ENCODE measurements at regions not wholly inside any gene's neighbourhood (a gene's known extent, or its start where the extent isn't known, plus 50 kb on each side); places are given as distances from the start of the nearest gene placed in this dataset.

GRCh38 chr11:62073061-62073460, 50.8 kb upstream of the INCENP start:
- Histone ChIP-seq H3K27me3 (ENCODE audit: insufficient read depth, low read length) (no peaks in the 10 kb centered on the region), H3K36me3 (ENCODE audit: insufficient read depth, low read length) (no peaks in the 10 kb centered on the region), H3K9me3 (ENCODE audit: insufficient read depth, low read depth, low read length) (no peaks in the 10 kb centered on the region), H3K27ac (ENCODE audit: low read depth, low read length) (no peak overlapping the region), H3K4me1 (ENCODE audit: insufficient read depth, low read length) (no peaks in the 10 kb centered on the region), H3K4me3 (ENCODE audit: low read length) (no peak overlapping the region), H3K9ac (ENCODE audit: low read depth, low read length) (no peak overlapping the region)
- 94% methylated on average over 4 of the region's 4 CpGs for WGBS

- Histone ChIP-seq H3K27me3 (ENCODE audit: insufficient read depth, low read length) (no peaks in the 10 kb centered on the region), H3K36me3 (ENCODE audit: insufficient read depth, low read length) (no peaks in the 10 kb centered on the region), H3K27ac (ENCODE audit: low read depth, low read length) (no peak overlapping the region), H3K4me1 (ENCODE audit: insufficient read depth, low read length) (no peaks in the 10 kb centered on the region), H3K9me3 (ENCODE audit: insufficient read depth, low read depth, low read length) (no peaks in the 10 kb centered on the region), H3K9ac (ENCODE audit: low read depth, low read length) (no peak overlapping the region), H3K4me3 (ENCODE audit: low read length) (no peak overlapping the region)
- WGBS, result 91% methylated on average over 2 of the region's 3 CpGs
Observed at GRCh38 chr11:62071408-62071807, 52.4 kb upstream of the INCENP start.

- 77% methylated on average over 15 of the region's 15 CpGs for WGBS
Observed at GRCh38 chr11:62069986-62070919, 53.6 kb upstream of the INCENP start.

GRCh38 chr11:62069374-62069773, 54.4 kb upstream of the INCENP start:
- 87% methylated on average over 8 of the region's 8 CpGs for WGBS
- Histone ChIP-seq H3K27me3 (ENCODE audit: insufficient read depth, low read length) (no peaks in the 10 kb centered on the region), H3K4me1 (ENCODE audit: insufficient read depth, low read length) (no peaks in the 10 kb centered on the region), H3K9me3 (ENCODE audit: insufficient read depth, low read depth, low read length) (no peaks in the 10 kb centered on the region), H3K4me3 (ENCODE audit: low read length) (no peak overlapping the region), H3K9ac (ENCODE audit: low read depth, low read length) (no peak overlapping the region), H3K27ac (ENCODE audit: low read depth, low read length) (no peak overlapping the region), H3K36me3 (ENCODE audit: insufficient read depth, low read length) (no peaks in the 10 kb centered on the region)

More at GRCh38 chr11:62069986-62070919, 53.6 kb upstream of the INCENP start:
- no peaks in the 10 kb centered on the region for H3K27me3 ChIP-seq (ENCODE audit: insufficient read depth, low read length)
- no peaks in the 10 kb centered on the region for H3K4me1 ChIP-seq (ENCODE audit: insufficient read depth, low read length)
- H3K27ac ChIP-seq (ENCODE audit: low read depth, low read length), result no peak overlapping the region
- H3K36me3 ChIP-seq (ENCODE audit: insufficient read depth, low read length), result no peaks in the 10 kb centered on the region
- H3K4me3 ChIP-seq (ENCODE audit: low read length), result no peak overlapping the region
- no peaks in the 10 kb centered on the region for H3K9me3 ChIP-seq (ENCODE audit: insufficient read depth, low read depth, low read length)
- H3K9ac ChIP-seq (ENCODE audit: low read depth, low read length), result no peak overlapping the region

GRCh38 chr11:62068730-62069129, 55.1 kb upstream of the INCENP start:
- no peak overlapping the region for H3K4me3 ChIP-seq (ENCODE audit: low read length)
- H3K27me3 ChIP-seq (ENCODE audit: insufficient read depth, low read length), result no peaks in the 10 kb centered on the region
- no peaks in the 10 kb centered on the region for H3K36me3 ChIP-seq (ENCODE audit: insufficient read depth, low read length)
- H3K9ac ChIP-seq (ENCODE audit: low read depth, low read length), result no peak overlapping the region
- H3K27ac ChIP-seq (ENCODE audit: low read depth, low read length), result no peak overlapping the region
- H3K9me3 ChIP-seq (ENCODE audit: insufficient read depth, low read depth, low read length), result no peaks in the 10 kb centered on the region
- WGBS, result 91% methylated on average over 3 of the region's 3 CpGs
- H3K4me1 ChIP-seq (ENCODE audit: insufficient read depth, low read length), result no peaks in the 10 kb centered on the region

DNA sequence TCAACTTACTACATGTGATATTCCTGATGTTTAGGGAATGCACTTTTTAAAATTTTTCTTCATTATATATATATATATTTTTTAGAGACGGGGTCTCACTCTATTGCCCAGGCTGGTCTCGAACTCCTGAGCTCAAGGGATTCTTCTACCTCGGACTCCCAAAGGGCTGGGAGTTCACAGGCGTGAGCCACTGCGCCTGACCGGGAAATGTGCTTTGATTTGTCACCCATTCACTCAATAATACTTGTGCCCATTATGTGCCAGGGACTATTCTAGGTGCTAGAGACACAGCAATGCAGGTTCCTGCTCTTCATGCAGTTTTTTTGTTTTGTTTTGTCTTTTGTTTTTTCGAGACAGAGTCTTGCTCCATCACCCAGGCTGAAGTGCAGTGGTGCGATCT, 56.1 kb upstream of the INCENP start:
- Histone ChIP-seq H3K27me3 (ENCODE audit: insufficient read depth, low read length) (no peaks in the 10 kb centered on the region), H3K36me3 (ENCODE audit: insufficient read depth, low read length) (no peaks in the 10 kb centered on the region), H3K9ac (ENCODE audit: low read depth, low read length) (no peak overlapping the region), H3K27ac (ENCODE audit: low read depth, low read length) (no peak overlapping the region), H3K4me1 (ENCODE audit: insufficient read depth, low read length) (no peaks in the 10 kb centered on the region), H3K4me3 (ENCODE audit: low read length) (no peak overlapping the region), H3K9me3 (ENCODE audit: insufficient read depth, low read depth, low read length) (no peaks in the 10 kb centered on the region)
- 93% methylated on average over 8 of the region's 8 CpGs for WGBS

DNA sequence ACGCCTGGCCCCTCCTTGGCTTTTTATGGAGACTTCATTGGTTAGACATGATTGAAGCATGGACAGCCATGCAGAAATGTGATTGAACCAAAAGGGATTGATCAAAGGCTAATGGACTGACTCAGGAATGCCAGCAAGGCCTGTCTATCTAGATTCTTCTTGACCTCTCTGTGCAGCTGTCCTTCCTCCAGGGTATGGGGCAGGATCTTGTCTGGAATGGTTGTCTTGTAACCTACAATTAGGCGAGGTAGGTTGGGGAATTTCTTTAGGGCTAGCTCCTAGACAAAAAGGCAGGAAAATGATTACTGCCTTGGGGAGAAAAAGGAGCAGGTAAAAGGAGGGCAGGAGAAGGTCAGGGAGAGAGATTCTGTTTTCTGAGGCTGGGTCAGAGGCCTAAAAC, 59.6 kb upstream of the INCENP start:
- Histone ChIP-seq H3K36me3 (ENCODE audit: insufficient read depth, low read length) (no peaks in the 10 kb centered on the region), H3K9ac (ENCODE audit: low read depth, low read length) (no peak overlapping the region), H3K27ac (ENCODE audit: low read depth, low read length) (no peak overlapping the region), H3K27me3 (ENCODE audit: insufficient read depth, low read length) (no peaks in the 10 kb centered on the region), H3K4me3 (ENCODE audit: low read length) (no peak overlapping the region), H3K4me1 (ENCODE audit: insufficient read depth, low read length) (no peaks in the 10 kb centered on the region), H3K9me3 (ENCODE audit: insufficient read depth, low read depth, low read length) (no peaks in the 10 kb centered on the region)
- 93% methylated on average over 2 of the region's 2 CpGs for WGBS

DNA sequence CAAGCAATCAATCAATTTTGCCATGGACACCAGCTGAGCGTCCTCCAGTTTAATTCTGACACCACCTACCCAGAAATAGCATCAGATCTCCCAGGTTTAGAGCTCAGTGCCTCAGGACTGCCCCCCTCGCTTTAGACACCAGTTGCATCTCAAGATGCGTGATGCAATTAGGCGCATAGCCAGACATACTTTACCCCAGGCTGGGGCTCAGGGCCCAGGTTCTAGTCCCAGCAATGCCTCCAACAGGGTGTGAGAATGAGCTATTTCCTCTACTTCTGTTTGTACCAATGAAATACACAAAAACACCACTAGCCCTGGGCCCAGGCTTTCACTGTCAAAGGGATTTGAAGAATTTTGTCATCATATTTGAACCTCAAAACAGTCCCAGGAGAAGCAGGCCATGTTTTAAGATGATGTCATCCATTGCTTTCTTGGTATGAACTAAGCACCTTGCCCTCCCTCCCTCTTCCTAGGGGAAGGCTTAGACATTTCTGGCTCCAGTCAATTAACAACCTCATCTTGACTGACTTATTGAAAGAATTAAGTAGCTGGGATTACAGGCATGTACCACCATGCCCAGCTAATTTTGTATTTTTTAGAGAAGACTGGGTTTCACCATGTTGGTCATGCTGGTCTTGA, 61.5 kb upstream of the INCENP start:
- Histone ChIP-seq H3K36me3 (ENCODE audit: insufficient read depth, low read length) (no peaks in the 10 kb centered on the region), H3K4me3 (ENCODE audit: low read length) (no peak overlapping the region), H3K9ac (ENCODE audit: low read depth, low read length) (no peak overlapping the region), H3K4me1 (ENCODE audit: insufficient read depth, low read length) (no peaks in the 10 kb centered on the region), H3K27ac (ENCODE audit: low read depth, low read length) (no peak overlapping the region), H3K9me3 (ENCODE audit: insufficient read depth, low read depth, low read length) (no peaks in the 10 kb centered on the region), H3K27me3 (ENCODE audit: insufficient read depth, low read length) (no peaks in the 10 kb centered on the region)
- 92% methylated on average over 4 of the region's 4 CpGs for WGBS

DNA sequence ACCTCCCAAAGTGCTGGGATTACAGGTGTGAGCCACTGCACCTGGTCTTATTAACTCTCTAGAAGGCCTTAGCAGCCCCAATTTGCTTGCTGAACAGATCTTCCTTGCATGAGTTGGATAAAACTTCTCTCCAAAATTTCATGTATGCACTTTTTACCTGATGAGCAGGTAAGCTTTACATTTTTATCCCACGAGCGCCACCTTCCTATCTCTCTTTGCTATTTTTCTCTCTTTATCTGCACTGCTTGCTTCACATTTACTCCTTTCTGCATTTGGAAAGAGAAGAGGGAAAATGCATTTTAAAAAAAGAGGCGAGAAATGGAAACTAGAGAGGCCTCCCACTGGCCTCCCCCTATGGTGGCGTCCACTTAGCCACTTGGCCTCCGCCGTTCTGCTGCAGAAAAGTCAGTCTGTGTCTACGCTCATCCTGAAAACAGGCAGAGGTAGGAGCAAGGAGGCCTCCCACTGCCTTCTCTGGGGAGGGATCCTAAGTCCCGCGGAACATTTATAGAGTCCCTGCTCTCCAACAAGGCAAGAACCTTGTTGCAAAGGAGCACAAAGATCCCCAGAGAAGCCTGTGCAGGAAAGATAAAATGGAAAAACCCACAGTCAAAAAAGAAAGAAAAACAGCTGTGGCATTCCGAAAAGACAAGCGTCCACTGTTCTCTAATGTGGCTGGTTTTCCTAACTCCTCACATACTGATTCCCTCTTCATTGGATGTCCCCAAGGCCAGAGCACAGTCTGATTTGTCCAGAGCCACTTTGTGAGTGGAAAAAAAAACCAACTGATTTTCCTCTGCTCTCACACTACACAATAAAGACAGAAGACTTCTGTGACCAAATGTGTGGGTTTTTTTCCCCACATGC, 62.2 kb upstream of the INCENP start:
- Histone ChIP-seq H3K9me3 (ENCODE audit: insufficient read depth, low read depth, low read length) (no peaks in the 10 kb centered on the region), H3K4me1 (ENCODE audit: insufficient read depth, low read length) (no peaks in the 10 kb centered on the region), H3K9ac (ENCODE audit: low read depth, low read length) (no peak overlapping the region), H3K36me3 (ENCODE audit: insufficient read depth, low read length) (no peaks in the 10 kb centered on the region), H3K27me3 (ENCODE audit: insufficient read depth, low read length) (no peaks in the 10 kb centered on the region), H3K27ac (ENCODE audit: low read depth, low read length) (no peak overlapping the region), H3K4me3 (ENCODE audit: low read length) (no peak overlapping the region)
- WGBS, result 79% methylated on average over 11 of the region's 11 CpGs

DNA sequence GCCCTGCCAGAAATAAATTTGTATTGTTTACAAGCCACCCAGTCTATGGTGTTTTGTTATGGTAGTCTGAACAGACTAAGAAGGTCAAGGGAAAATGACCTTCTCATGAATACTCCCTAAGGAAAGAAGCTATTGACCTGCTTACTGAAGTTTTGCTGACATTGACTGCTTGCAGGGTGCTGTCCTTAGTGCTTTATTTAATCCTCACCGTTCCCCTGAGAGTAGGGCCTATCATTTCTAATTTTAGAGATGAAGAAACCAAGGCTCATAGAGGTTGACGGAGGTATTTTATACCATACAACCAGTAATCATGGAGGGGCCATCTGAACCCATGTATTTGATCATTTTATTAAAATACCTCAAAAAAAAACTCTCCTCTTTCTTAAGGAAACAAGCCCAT, 66.7 kb upstream of the INCENP start:
- 85% methylated on average over 2 of the region's 2 CpGs for WGBS
- H3K9ac ChIP-seq (ENCODE audit: low read depth, low read length), result no peak overlapping the region
- no peak overlapping the region for H3K27ac ChIP-seq (ENCODE audit: low read depth, low read length)
- H3K27me3 ChIP-seq (ENCODE audit: insufficient read depth, low read length), result no peaks in the 10 kb centered on the region
- H3K9me3 ChIP-seq (ENCODE audit: insufficient read depth, low read depth, low read length), result no peaks in the 10 kb centered on the region
- no peaks in the 10 kb centered on the region for H3K4me1 ChIP-seq (ENCODE audit: insufficient read depth, low read length)
- H3K4me3 ChIP-seq (ENCODE audit: low read length), result no peak overlapping the region
- no peaks in the 10 kb centered on the region for H3K36me3 ChIP-seq (ENCODE audit: insufficient read depth, low read length)

DNA sequence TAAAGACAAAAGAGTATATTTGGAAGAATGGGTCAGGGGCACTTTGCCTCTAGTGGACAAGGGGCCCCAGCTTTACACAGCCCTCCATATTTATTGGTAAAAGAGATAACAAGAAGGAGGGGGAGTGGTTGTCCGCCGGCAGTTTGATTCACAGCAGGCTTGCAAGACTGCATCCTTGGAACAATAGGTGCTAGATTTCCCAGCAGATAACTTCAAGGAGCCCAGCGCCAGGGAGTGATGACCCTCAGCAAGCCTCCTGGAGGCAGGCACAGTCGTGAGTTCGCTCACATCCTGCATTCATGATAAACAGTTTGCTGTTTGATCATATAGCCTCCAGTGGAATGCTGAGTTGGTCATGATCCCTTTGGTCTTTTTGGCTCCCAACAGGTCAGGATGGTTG, 67.8 kb upstream of the INCENP start:
- no peaks in the 10 kb centered on the region for H3K27me3 ChIP-seq (ENCODE audit: insufficient read depth, low read length)
- no peak overlapping the region for H3K9ac ChIP-seq (ENCODE audit: low read depth, low read length)
- no peak overlapping the region for H3K4me3 ChIP-seq (ENCODE audit: low read length)
- H3K36me3 ChIP-seq (ENCODE audit: insufficient read depth, low read length), result no peaks in the 10 kb centered on the region
- H3K27ac ChIP-seq (ENCODE audit: low read depth, low read length), result no peak overlapping the region
- WGBS, result 57% methylated on average over 5 of the region's 5 CpGs
- no peaks in the 10 kb centered on the region for H3K9me3 ChIP-seq (ENCODE audit: insufficient read depth, low read depth, low read length)
- H3K4me1 ChIP-seq (ENCODE audit: insufficient read depth, low read length), result no peaks in the 10 kb centered on the region

All from HUES64 (cell line).